T-helper 17 cell (primary cell): ENCODE measurements at regions not wholly inside any gene's neighbourhood (a gene's known extent, or its start where the extent isn't known, plus 50 kb on each side); places are given as distances from the start of the nearest gene placed in this dataset.

Experiments
- ATAC-seq: fragments of 150-1000 bp; cut with Tn5 transposase; 2 replicates; pipeline ENCODE4 v1.10.0; 2021; ENCODE audit warnings: mild to moderate bottlenecking, moderate library complexity
- DNase-seq, 3 donors: peaks; one replicate each; pipeline versions ENCODE4 v3.0.0 to v3.0.0-alpha.2; 2020 to 2021
- H3K9me3 ChIP-seq: one replicate; pipeline ENCODE4 v1.7.0; 2013; ENCODE audit warnings: low read length, mild to moderate bottlenecking; ENCODE audit not compliant: control insufficient read depth, poor library complexity, severe bottlenecking
- H3K27ac Mint-ChIP-seq: one replicate; pipeline ENCODE4 v1.8.0; 2022; ENCODE audit warnings: mild to moderate bottlenecking, moderate library complexity, mixed read lengths
- H3K27me3 Mint-ChIP-seq: one replicate; pipeline ENCODE4 v1.8.0; 2022; ENCODE audit warnings: mixed read lengths
- H3K36me3 Mint-ChIP-seq: one replicate; pipeline ENCODE4 v1.8.0; 2022; ENCODE audit warnings: low read depth, mixed read lengths
- H3K4me1 Mint-ChIP-seq: one replicate; pipeline ENCODE4 v1.8.0; 2022; ENCODE audit warnings: mild to moderate bottlenecking, mixed read lengths
- H3K4me3 Mint-ChIP-seq: one replicate; pipeline ENCODE4 v1.8.0; 2022; ENCODE audit warnings: mild to moderate bottlenecking, moderate library complexity, mixed read lengths

DNA sequence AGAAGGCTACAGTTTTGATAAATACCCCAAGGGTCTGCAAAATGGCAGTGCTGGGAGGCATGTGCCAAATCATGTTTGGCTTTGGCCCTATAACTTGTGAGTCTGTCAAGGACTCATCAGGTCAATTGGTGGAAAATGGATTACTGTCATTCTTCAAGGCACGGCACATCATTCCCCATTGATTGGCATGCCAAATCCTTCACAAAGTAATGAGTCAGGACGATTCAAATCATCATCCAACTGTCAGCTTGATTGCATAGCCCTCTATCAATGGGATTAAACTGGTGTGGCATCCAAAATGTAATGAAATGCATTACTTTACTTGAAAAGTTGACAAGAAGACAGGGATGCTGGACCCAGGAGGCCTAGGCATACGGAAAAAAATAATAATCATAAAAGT, 441.6 kb upstream of the PIK3C3 start:
- H3K9me3 ChIP-seq = no peaks in the 10 kb centered on the region
- H3K36me3 Mint-ChIP-seq = no peaks in the 10 kb centered on the region
- H3K4me3 Mint-ChIP-seq = no peak overlapping the region
- H3K27me3 Mint-ChIP-seq = no peaks in the 10 kb centered on the region
- ATAC-seq = no peak
- H3K27ac Mint-ChIP-seq = no peak overlapping the region
- no peaks in the 10 kb centered on the region for H3K4me1 Mint-ChIP-seq
- DNase-seq = no peak

DNA sequence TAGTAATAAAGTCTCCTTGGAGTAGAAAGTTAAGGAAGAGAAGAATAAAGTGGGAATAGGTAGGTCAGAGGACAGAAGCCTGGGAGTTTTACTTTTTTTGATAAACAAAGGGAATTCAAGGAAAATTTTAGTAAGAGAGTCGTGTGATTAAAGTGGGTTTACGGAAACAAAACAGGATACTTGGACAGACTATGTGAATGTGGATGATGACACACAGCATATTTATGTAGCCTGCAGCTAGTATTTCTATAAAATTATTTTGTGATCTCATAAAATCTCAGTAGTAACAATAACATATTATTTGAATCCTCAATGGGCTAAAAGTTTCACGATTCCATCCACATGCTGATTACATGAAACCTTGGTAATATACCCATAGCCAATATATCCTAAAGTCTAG, 450.7 kb upstream of the PIK3C3 start:
- no peaks in the 10 kb centered on the region for H3K9me3 ChIP-seq
- no peak for ATAC-seq
- Mint-ChIP-seq H3K4me1 (no peaks in the 10 kb centered on the region), H3K36me3 (no peaks in the 10 kb centered on the region), H3K27me3 (no peaks in the 10 kb centered on the region), H3K4me3 (no peak overlapping the region), H3K27ac (no peak overlapping the region)
- DNase-seq = no peak

DNA sequence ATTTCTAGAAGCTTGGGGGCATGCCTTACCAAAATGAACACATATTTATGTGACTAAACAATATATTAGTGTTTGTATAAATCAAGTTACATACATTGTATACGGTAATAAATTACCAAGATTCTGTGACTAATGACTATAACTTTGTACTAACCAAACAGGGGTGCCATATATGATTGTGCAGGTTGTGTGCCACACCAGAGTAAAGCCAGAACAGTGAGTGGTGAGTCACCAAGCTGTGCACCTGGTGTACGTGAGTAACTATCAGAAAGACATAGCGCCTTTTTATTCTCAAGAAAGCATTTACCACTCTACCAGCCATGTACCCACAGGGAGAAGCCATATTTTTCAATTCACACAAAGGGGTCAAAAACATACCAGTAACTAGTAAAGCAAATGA, 453.2 kb upstream of the PIK3C3 start:
- Mint-ChIP-seq H3K4me1 (no peaks in the 10 kb centered on the region), H3K27me3 (no peaks in the 10 kb centered on the region), H3K4me3 (no peak overlapping the region), H3K27ac (no peak overlapping the region), H3K36me3 (no peaks in the 10 kb centered on the region)
- H3K9me3 ChIP-seq = no peaks in the 10 kb centered on the region
- DNase-seq (no peak), ATAC-seq (no peak)

- DNase-seq = no peak
- H3K4me3 Mint-ChIP-seq = no peak overlapping the region
- H3K27me3 Mint-ChIP-seq = no peaks in the 10 kb centered on the region
- H3K4me1 Mint-ChIP-seq = no peaks in the 10 kb centered on the region
- no peak overlapping the region for H3K27ac Mint-ChIP-seq
- no peak for ATAC-seq
- H3K36me3 Mint-ChIP-seq = no peaks in the 10 kb centered on the region
- H3K9me3 ChIP-seq = no peaks in the 10 kb centered on the region
These were observed 455.7 kb upstream of the PIK3C3 start for GRCh38 chr18:41499345-41499744.

DNA sequence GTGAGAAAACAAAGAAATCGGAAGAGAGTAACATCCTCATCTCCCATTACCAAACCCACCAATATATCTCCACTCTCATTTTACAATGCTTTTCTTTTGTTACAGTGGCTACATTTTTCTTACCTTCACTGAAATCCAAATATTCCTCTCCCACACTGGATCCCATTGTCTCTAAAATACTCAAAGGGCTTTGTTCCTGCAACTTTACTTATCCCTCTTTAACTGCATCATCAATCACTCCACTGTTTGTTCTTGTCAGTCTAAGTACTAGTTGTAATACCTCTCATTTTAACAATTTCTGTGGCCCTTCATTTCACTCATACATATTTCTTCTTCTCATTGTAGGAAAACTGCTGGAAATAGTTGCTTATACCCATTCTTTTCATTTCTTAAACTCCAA, 464.2 kb upstream of the PIK3C3 start:
- peaks cover 2% of the 10 kb centered on the region for H3K9me3 ChIP-seq
- H3K36me3 Mint-ChIP-seq = no peaks in the 10 kb centered on the region
- ATAC-seq (no peak), DNase-seq (no peak)
- no peaks in the 10 kb centered on the region for H3K27me3 Mint-ChIP-seq
- H3K4me3 Mint-ChIP-seq = no peak overlapping the region
- H3K27ac Mint-ChIP-seq = no peak overlapping the region
- no peaks in the 10 kb centered on the region for H3K4me1 Mint-ChIP-seq

DNA sequence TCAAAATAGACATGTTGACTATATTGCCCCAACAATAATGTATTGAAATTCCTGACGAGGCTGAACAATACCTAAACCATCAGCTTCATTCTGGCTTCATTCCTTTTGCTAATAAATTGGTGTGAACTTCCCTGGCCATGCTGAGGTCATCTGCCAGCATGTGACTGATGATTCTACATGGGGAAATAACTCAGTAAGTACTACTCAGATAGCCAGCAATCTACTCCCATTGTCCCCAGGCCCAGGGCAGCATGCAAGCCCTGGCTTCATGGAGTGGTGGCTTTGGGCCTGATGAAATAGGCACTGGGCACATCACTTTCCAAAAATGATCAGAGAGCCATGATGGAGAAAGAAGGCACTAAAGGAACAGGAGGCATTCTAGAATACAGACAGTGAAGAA, 468.5 kb upstream of the PIK3C3 start:
- DNase-seq (no peak), ATAC-seq (no peak)
- Mint-ChIP-seq H3K27me3 (no peaks in the 10 kb centered on the region), H3K4me1 (no peaks in the 10 kb centered on the region), H3K36me3 (no peaks in the 10 kb centered on the region), H3K27ac (no peak overlapping the region), H3K4me3 (no peak overlapping the region)
- peaks cover 2% of the 10 kb centered on the region for H3K9me3 ChIP-seq

GRCh38 chr18:41484069-41484468, 471.0 kb upstream of the PIK3C3 start:
- no peak for ATAC-seq
- no peak overlapping the region for H3K27ac Mint-ChIP-seq

DNA sequence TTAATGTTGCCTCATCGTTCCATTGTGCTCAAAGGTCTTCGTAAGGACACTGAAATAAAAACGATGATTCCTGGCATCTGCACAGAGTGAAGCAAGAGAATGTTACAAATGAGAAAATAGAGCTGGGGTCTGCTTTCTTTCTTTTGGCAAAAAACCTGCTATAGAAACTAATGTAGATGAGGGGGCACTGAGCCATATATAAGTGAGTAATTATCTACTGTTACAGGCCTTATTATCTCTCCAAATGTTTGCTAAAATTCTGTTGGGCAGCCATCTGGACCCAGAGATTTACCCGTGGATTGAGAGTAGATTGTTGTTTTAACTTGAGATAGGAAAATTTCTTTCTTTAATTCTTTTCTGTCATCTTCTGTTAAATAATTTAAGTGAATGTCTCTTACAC, 472.5 kb upstream of the PIK3C3 start:
- H3K36me3 Mint-ChIP-seq = no peaks in the 10 kb centered on the region
- no peaks in the 10 kb centered on the region for H3K27me3 Mint-ChIP-seq
- no peak overlapping the region for H3K27ac Mint-ChIP-seq

More at GRCh38 chr18:41484069-41484468, 471.0 kb upstream of the PIK3C3 start:
- H3K27me3 Mint-ChIP-seq = no peaks in the 10 kb centered on the region
- H3K4me3 Mint-ChIP-seq = no peak overlapping the region
- DNase-seq = no peak
- H3K36me3 Mint-ChIP-seq = no peaks in the 10 kb centered on the region
- H3K9me3 ChIP-seq = peaks cover 2% of the 10 kb centered on the region
- no peaks in the 10 kb centered on the region for H3K4me1 Mint-ChIP-seq

GRCh38 chr18:41466436-41467160, 488.4 kb upstream of the PIK3C3 start:
- Mint-ChIP-seq H3K36me3 (no peaks in the 10 kb centered on the region), H3K4me3 (no peak overlapping the region), H3K27ac (no peak overlapping the region), H3K4me1 (no peaks in the 10 kb centered on the region), H3K27me3 (no peaks in the 10 kb centered on the region)
- DNase-seq = no peak
- no peak for ATAC-seq
- no peaks in the 10 kb centered on the region for H3K9me3 ChIP-seq

More for the DNA sequence above, 472.5 kb upstream of the PIK3C3 start:
- H3K4me3 Mint-ChIP-seq = no peak overlapping the region
- no peak for DNase-seq
- no peaks in the 10 kb centered on the region for H3K9me3 ChIP-seq
- ATAC-seq = no peak
- H3K4me1 Mint-ChIP-seq = no peaks in the 10 kb centered on the region

DNA sequence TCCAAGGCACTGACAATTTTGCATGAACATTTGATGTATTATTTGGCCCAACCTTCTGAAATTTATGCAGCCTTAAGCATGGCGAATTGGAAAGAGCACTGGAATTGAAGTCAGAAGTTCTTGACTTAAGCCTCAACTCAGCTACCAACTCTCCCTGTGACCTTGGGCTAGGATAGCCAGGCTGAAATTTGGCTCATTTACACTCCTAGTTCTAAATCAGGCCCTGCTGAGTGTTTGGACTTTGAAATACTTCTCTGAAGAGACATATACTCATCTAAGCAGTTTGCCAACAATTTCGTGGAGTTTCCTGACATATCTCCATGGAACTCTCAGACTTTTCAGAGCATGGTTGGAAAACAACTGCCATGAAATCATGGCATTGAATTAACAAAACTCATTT, 489.6 kb upstream of the PIK3C3 start:
- no peaks in the 10 kb centered on the region for H3K9me3 ChIP-seq
- no peaks in the 10 kb centered on the region for H3K36me3 Mint-ChIP-seq
- ATAC-seq = no peak

DNA sequence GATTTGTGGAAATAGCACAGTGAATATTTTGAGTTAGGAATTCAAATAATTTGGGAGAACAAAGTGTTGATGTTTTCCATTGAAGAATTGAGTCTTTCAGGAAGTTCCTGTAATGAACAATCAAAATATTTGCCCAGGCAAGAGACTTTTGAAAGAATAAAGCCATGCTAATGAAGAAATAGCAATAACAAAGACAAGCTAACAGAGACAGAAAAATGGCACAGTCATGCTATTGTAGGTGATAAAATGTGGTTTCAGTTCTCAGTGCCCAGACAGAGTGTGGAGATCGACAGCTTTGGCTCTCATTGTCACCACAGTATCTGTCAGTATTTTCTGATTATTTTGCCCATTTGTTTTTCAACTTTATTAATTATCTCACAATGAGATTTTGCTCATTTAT, 490.8 kb upstream of the PIK3C3 start:
- DNase-seq (no peak), ATAC-seq (no peak)
- Mint-ChIP-seq H3K27ac (no peak overlapping the region), H3K4me1 (no peaks in the 10 kb centered on the region), H3K36me3 (no peaks in the 10 kb centered on the region), H3K4me3 (no peak overlapping the region), H3K27me3 (no peaks in the 10 kb centered on the region)
- H3K9me3 ChIP-seq = no peaks in the 10 kb centered on the region

More for the DNA sequence above, 489.6 kb upstream of the PIK3C3 start:
- no peaks in the 10 kb centered on the region for H3K4me1 Mint-ChIP-seq
- H3K27ac Mint-ChIP-seq = no peak overlapping the region
- H3K4me3 Mint-ChIP-seq = no peak overlapping the region
- no peaks in the 10 kb centered on the region for H3K27me3 Mint-ChIP-seq
- DNase-seq = no peak

GRCh38 chr18:41462946-41463345, 492.1 kb upstream of the PIK3C3 start:
- H3K9me3 ChIP-seq = no peaks in the 10 kb centered on the region
- Mint-ChIP-seq H3K4me1 (no peaks in the 10 kb centered on the region), H3K27me3 (no peaks in the 10 kb centered on the region), H3K4me3 (no peak overlapping the region), H3K27ac (no peak overlapping the region), H3K36me3 (no peaks in the 10 kb centered on the region)
- ATAC-seq (no peak), DNase-seq (no peak)

- no peaks in the 10 kb centered on the region for H3K27me3 Mint-ChIP-seq
- DNase-seq = no peak
- H3K4me3 Mint-ChIP-seq = no peak overlapping the region
- no peaks in the 10 kb centered on the region for H3K9me3 ChIP-seq
- H3K36me3 Mint-ChIP-seq = no peaks in the 10 kb centered on the region
- H3K27ac Mint-ChIP-seq = no peak overlapping the region
- ATAC-seq = no peak
- no peaks in the 10 kb centered on the region for H3K4me1 Mint-ChIP-seq
These were observed 493.9 kb upstream of the PIK3C3 start for GRCh38 chr18:41461114-41461513.

DNA sequence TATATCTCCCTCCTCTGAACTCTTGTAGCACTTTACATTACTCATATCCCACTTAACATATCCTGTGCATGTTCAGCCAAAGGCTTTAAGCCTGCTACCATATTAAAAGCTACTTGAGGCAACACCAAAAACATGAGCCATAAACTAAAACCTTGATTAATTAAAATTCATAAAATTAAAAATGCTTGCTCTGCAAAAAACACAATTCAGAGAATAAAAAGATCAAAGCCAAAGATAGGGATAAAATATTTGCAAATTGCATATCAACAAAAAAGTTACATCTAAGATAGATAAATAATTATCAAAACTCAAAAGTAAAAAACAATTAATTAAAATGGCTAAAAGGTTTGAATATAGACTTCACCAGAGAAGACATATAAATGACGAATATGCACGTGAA, 495.4 kb upstream of the PIK3C3 start:
- H3K27me3 Mint-ChIP-seq = no peaks in the 10 kb centered on the region
- DNase-seq (no peak), ATAC-seq (no peak)
- H3K4me1 Mint-ChIP-seq = no peaks in the 10 kb centered on the region
- no peaks in the 10 kb centered on the region for H3K9me3 ChIP-seq
- H3K27ac Mint-ChIP-seq = no peak overlapping the region
- H3K36me3 Mint-ChIP-seq = no peaks in the 10 kb centered on the region
- no peak overlapping the region for H3K4me3 Mint-ChIP-seq
